Suprapubic skin (tissue), 4 donors: ENCODE measurements at regions not wholly inside any gene's neighbourhood (a gene's known extent, or its start where the extent isn't known, plus 50 kb on each side); places are given as distances from the start of the nearest gene placed in this dataset.

Experiments
- DNase-seq, 2 donors: peaks; one replicate each; pipeline ENCODE4 v3.0.0-alpha.2; 2019; ENCODE audit warnings: low spot score in 2 of 2
- H3K27ac ChIP-seq: fragments of 200-600 bp; sonication (generic); one replicate; pipeline ENCODE4 v1.5.1; 2019
- H3K27me3 ChIP-seq: fragments of 200-600 bp; sonication (generic); one replicate; pipeline ENCODE4 v1.5.1; 2019
- H3K36me3 ChIP-seq: fragments of 200-600 bp; sonication (generic); one replicate; pipeline ENCODE4 v1.5.1; 2019
- H3K4me1 ChIP-seq: fragments of 200-600 bp; sonication (generic); one replicate; pipeline ENCODE4 v1.5.1; 2019
- H3K4me3 ChIP-seq: fragments of 200-600 bp; sonication (generic); one replicate; pipeline ENCODE4 v1.5.1; 2019; ENCODE audit warnings: mild to moderate bottlenecking
- H3K9me3 ChIP-seq: fragments of 200-600 bp; sonication (generic); one replicate; pipeline ENCODE4 v1.5.1; 2019
- EP300 ChIP-seq: sonication (generic); formaldehyde crosslinking; IDR thresholded peaks from one replicate; pipeline ENCODE4 v1.6.1; 2017; ENCODE audit warnings: antibody characterized with exemption
- POLR2A ChIP-seq, 2 donors: fragments of 450-650 bp; IDR thresholded peaks; one replicate each; pipeline ENCODE4 v1.6.1; 2017; ENCODE audit warnings: antibody characterized with exemption in 2 of 2, mild to moderate bottlenecking in 2 of 2, moderate library complexity in 2 of 2
- POLR2AphosphoS5 ChIP-seq, 3 donors: sonication (generic); formaldehyde crosslinking; IDR thresholded peaks; one replicate each; pipeline ENCODE4 v1.6.1; 2017; ENCODE audit warnings: antibody characterized with exemption in 3 of 3
- WGBS: methylation state at CpG from one replicate; pipeline ENCODE4 v1.1.5; 2018; 5-methylcytosine and 5-hydroxymethylcytosine counted together
- TF ChIP-seq, protein P1 (sequence below), 2 donors: fragments of 200-600 bp in 1 of 2; fragments of 450-650 bp in 1 of 2; sonication (generic) in 1 of 2; IDR thresholded peaks; one replicate each; pipeline ENCODE4 v1.5.1; 2016 to 2019; ENCODE audit warnings: antibody characterized with exemption in 2 of 2, mild to moderate bottlenecking in 1 of 2, moderate library complexity in 1 of 2

- TF ChIP-seq POLR2AphosphoS5 (IDR thresholded peaks at IDR 0.05) (no peak), EP300 (no peak), POLR2A (IDR thresholded peaks at IDR 0.05) (no peak)
- H3K27ac ChIP-seq: no peak overlapping the region
- no peaks in the 10 kb centered on the region for H3K27me3 ChIP-seq
- H3K36me3 ChIP-seq: no peaks in the 10 kb centered on the region
- 93% methylated on average over 3 of the region's 3 CpGs for WGBS
- H3K9me3 ChIP-seq: no peaks in the 10 kb centered on the region
- peak in 1 of 2 donors; percentile 28 for DNase-seq
- H3K4me3 ChIP-seq: no peak overlapping the region
- peaks cover 28% of the 10 kb centered on the region for H3K4me1 ChIP-seq
These were observed 118.4 kb downstream of the ANKRD60 start for GRCh38 chr20:58109918-58110635.

DNA sequence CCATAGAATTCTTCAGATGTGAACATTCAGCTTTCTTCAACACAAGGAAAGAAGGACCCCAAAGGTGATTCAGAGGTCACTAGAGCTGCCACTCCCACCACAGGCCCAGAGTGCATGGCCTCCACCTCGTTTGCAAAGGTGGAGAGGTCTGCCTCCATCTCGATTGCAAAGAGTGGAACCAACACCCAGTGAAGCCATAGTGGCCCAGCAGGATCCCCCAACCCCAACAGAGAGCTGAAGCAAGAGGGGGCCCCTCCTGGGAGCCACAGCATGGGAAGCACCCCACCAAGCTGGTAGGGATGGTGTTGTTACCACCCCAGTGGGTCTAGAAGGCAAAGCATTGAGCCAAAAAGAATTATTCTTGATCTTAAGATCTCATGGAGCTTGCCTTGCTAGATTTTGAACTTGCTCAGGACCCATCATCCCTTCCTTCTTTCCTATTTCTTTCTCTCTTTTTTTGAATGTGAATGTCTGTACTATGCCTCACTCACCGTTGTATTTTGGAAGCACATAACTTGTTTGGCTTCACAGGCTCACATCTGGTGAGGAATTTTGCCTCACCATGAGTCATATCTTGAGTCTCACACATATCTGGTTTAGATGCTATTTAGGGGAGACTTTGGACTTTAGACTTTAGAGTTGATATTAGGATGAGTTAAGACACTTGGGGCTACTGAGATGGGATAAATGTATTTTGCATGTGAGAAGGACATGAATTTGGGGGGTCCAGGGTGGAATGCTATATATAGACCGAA is 119.2 kb downstream of the ANKRD60 start:
- no peaks in the 10 kb centered on the region for H3K27me3 ChIP-seq
- H3K27ac ChIP-seq: no peak overlapping the region
- WGBS: 79% methylated on average over 4 of the region's 4 CpGs
- no peaks in the 10 kb centered on the region for H3K36me3 ChIP-seq
- peaks cover 27% of the 10 kb centered on the region for H3K4me1 ChIP-seq
- no peak overlapping the region for H3K4me3 ChIP-seq
- no peaks in the 10 kb centered on the region for H3K9me3 ChIP-seq
- peak; percentile 18 to 68 for DNase-seq
- TF ChIP-seq POLR2A (IDR thresholded peaks at IDR 0.05): no peak

DNA sequence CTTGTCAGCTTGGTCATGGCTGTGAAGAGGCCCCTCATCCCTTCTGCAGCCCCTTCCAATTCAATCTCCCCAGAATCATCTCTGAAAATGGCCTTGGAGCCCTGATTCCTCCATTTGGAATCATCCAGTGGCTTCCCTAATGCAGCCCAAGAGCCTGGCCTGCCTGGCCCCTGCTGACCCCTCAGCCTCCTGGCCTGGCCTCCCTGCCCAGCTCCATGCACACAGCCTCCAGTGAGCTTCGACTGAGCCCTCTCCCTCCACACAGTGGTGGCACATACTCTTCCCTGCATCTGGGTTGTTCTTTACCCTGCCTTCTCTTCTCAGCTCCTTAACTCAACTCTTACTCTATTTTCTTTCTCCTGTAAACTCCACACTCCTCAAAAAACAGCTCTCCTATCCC is 120.9 kb downstream of the ANKRD60 start:
- Histone ChIP-seq H3K27ac (no peak overlapping the region), H3K36me3 (no peaks in the 10 kb centered on the region), H3K27me3 (no peaks in the 10 kb centered on the region), H3K9me3 (no peaks in the 10 kb centered on the region), H3K4me1 (peaks cover 14% of the 10 kb centered on the region), H3K4me3 (no peak overlapping the region)
- DNase-seq: no peak
- TF ChIP-seq POLR2A (IDR thresholded peaks at IDR 0.05): no peak
- TF ChIP-seq, protein P1, sequence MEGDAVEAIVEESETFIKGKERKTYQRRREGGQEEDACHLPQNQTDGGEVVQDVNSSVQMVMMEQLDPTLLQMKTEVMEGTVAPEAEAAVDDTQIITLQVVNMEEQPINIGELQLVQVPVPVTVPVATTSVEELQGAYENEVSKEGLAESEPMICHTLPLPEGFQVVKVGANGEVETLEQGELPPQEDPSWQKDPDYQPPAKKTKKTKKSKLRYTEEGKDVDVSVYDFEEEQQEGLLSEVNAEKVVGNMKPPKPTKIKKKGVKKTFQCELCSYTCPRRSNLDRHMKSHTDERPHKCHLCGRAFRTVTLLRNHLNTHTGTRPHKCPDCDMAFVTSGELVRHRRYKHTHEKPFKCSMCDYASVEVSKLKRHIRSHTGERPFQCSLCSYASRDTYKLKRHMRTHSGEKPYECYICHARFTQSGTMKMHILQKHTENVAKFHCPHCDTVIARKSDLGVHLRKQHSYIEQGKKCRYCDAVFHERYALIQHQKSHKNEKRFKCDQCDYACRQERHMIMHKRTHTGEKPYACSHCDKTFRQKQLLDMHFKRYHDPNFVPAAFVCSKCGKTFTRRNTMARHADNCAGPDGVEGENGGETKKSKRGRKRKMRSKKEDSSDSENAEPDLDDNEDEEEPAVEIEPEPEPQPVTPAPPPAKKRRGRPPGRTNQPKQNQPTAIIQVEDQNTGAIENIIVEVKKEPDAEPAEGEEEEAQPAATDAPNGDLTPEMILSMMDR (IDR thresholded peaks at IDR 0.05): no peak
- no peak for TF ChIP-seq EP300
- 100% methylated on average over 1 of the region's 1 CpG for WGBS

- H3K27me3 ChIP-seq: no peaks in the 10 kb centered on the region
- no peak overlapping the region for H3K27ac ChIP-seq
- H3K36me3 ChIP-seq: no peaks in the 10 kb centered on the region
- 88% methylated on average over 9 of the region's 9 CpGs for WGBS
- H3K4me3 ChIP-seq: no peak overlapping the region
- TF ChIP-seq POLR2AphosphoS5 (IDR thresholded peaks at IDR 0.05): no peak
- peak in 1 of 2 donors; percentile 28 for DNase-seq
- H3K4me1 ChIP-seq: peaks cover 10% of the 10 kb centered on the region
- no peaks in the 10 kb centered on the region for H3K9me3 ChIP-seq
These were observed 122.2 kb downstream of the ANKRD60 start for GRCh38 chr20:58106143-58106750.

DNA sequence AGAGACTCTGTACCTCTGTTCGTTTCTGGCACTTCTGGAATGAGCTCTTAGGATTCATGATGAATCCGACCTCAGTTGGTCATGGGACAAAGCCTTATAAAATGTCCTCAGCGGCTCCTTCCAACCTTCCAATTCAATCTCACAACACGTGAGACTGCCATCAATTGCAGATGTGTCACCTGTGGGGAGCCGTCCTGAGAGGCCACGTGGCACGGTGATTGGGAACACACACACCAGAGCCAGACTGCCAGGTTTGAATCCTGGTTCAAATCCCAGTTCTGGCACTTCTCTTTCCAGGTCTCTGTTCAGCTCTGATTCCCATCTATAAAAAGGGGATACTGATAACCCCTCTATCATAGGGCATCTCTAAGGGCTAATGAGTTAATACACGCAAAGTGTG is 124.5 kb downstream of the ANKRD60 start:
- H3K4me1 ChIP-seq: peaks cover 6% of the 10 kb centered on the region
- no peak overlapping the region for H3K27ac ChIP-seq
- WGBS: 98% methylated on average over 8 of the region's 8 CpGs
- H3K27me3 ChIP-seq: no peaks in the 10 kb centered on the region
- DNase-seq: no peak
- TF ChIP-seq EP300 (no peak), POLR2A (IDR thresholded peaks at IDR 0.05) (no peak), POLR2AphosphoS5 (IDR thresholded peaks at IDR 0.05) (no peak)
- TF ChIP-seq, protein P1 (IDR thresholded peaks at IDR 0.05): no peak
- no peaks in the 10 kb centered on the region for H3K36me3 ChIP-seq
- no peaks in the 10 kb centered on the region for H3K9me3 ChIP-seq
- H3K4me3 ChIP-seq: no peak overlapping the region

- no peak overlapping the region for H3K4me3 ChIP-seq
- H3K36me3 ChIP-seq: no peaks in the 10 kb centered on the region
- peaks cover 6% of the 10 kb centered on the region for H3K4me1 ChIP-seq
- no peaks in the 10 kb centered on the region for H3K9me3 ChIP-seq
- DNase-seq: no peak
- H3K27ac ChIP-seq: no peak overlapping the region
- 90% methylated on average over 6 of the region's 6 CpGs for WGBS
- no peaks in the 10 kb centered on the region for H3K27me3 ChIP-seq
- no peak for TF ChIP-seq EP300
- TF ChIP-seq, protein P1 (IDR thresholded peaks at IDR 0.05): no peak
- no peak for TF ChIP-seq POLR2A (IDR thresholded peaks at IDR 0.05)
- no peak for TF ChIP-seq POLR2AphosphoS5 (IDR thresholded peaks at IDR 0.05)
These were observed 124.9 kb downstream of the ANKRD60 start for GRCh38 chr20:58103517-58103904.
